Adipocyte (in vitro differentiated cells): ENCODE measurements at regions not wholly inside any gene's neighbourhood (a gene's known extent, or its start where the extent isn't known, plus 50 kb on each side); places are given as distances from the start of the nearest gene placed in this dataset.
"Not testable (repeated sequence)": the region's sequence is repeated elsewhere in the genome, so short reads cannot be mapped to it uniquely, and the experiment has no call there.

Experiments used
- DNase-seq: peaks from one replicate; pipeline ENCODE4 v3.0.0-alpha.2; 2015; ENCODE audit warnings: low read depth
- H3K27me3 ChIP-seq: replicated peaks from 2 replicates; pipeline ENCODE4 v1.7.0; 2013; ENCODE audit warnings: mild to moderate bottlenecking, low read length, moderate library complexity; ENCODE audit not compliant: control insufficient read depth, insufficient read depth
- H3K36me3 ChIP-seq: 2 replicates; pipeline ENCODE4 v1.7.0; 2013; ENCODE audit warnings: low read length, mild to moderate bottlenecking, moderate library complexity; ENCODE audit not compliant: control insufficient read depth, insufficient read depth, severe bottlenecking
- H3K4me1 ChIP-seq: 2 replicates; pipeline ENCODE4 v1.7.0; 2013; ENCODE audit warnings: mild to moderate bottlenecking, low read length, moderate library complexity; ENCODE audit not compliant: control insufficient read depth, insufficient read depth
- H3K4me3 ChIP-seq: 2 replicates; pipeline ENCODE4 v1.7.0; 2013; ENCODE audit warnings: mild to moderate bottlenecking, low read length, moderate library complexity
- H3K9ac ChIP-seq: 2 replicates; pipeline ENCODE4 v1.7.0; 2013; ENCODE audit warnings: mild to moderate bottlenecking, low read length, moderate library complexity
- H3K9me3 ChIP-seq: 2 replicates; pipeline ENCODE4 v1.7.0; 2013; ENCODE audit warnings: mild to moderate bottlenecking, low read length, moderate library complexity; ENCODE audit not compliant: control insufficient read depth

DNA sequence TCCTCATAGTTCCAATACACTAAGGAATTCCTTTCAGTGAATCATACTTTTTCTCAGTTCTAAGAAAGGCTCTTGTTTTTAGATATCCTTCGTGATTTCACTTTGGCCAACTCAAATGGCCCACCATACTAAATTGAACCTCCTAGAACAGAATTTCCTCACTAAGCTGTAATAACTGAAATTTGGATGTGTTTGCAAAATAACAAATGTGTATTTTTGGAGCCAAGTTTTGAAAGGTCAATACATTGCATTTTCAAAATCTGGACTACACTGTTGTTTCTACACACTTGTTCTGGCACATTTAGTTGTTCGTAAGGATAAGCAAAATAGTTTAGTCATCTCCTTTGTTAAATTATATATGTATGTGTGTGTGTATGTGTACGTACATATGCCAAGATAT is 439.0 kb upstream of the STXBP6 start:
- peaks cover 12% of the 10 kb centered on the region for H3K4me1 ChIP-seq
- H3K27me3 ChIP-seq = no peaks in the 10 kb centered on the region
- H3K9ac ChIP-seq = no peak overlapping the region
- DNase-seq = no peak
- no peaks in the 10 kb centered on the region for H3K9me3 ChIP-seq
- H3K36me3 ChIP-seq = no peaks in the 10 kb centered on the region
- peak overlapping the region; percentile 18 for H3K4me3 ChIP-seq

GRCh38 chr14:25485381-25485780 is 435.4 kb upstream of the STXBP6 start:
- Histone ChIP-seq H3K4me3 (no peak overlapping the region), H3K4me1 (peaks cover 12% of the 10 kb centered on the region), H3K9ac (no peak overlapping the region), H3K9me3 (no peaks in the 10 kb centered on the region), H3K27me3 (no peaks in the 10 kb centered on the region), H3K36me3 (no peaks in the 10 kb centered on the region)
- DNase-seq = no peak

GRCh38 chr14:25484906-25485305 is 435.0 kb upstream of the STXBP6 start:
- H3K4me3 ChIP-seq = no peak overlapping the region
- H3K4me1 ChIP-seq = peaks cover 12% of the 10 kb centered on the region
- DNase-seq = no peak
- H3K9ac ChIP-seq = no peak overlapping the region
- H3K36me3 ChIP-seq = no peaks in the 10 kb centered on the region
- no peaks in the 10 kb centered on the region for H3K9me3 ChIP-seq
- no peaks in the 10 kb centered on the region for H3K27me3 ChIP-seq

- H3K9me3 ChIP-seq = no peaks in the 10 kb centered on the region
- no peak overlapping the region for H3K9ac ChIP-seq
- no peaks in the 10 kb centered on the region for H3K27me3 ChIP-seq
- no peak for DNase-seq
- no peak overlapping the region for H3K4me3 ChIP-seq
- no peaks in the 10 kb centered on the region for H3K36me3 ChIP-seq
- H3K4me1 ChIP-seq = peaks cover 9% of the 10 kb centered on the region
Measured at GRCh38 chr14:25484235-25484634, 434.3 kb upstream of the STXBP6 start.

GRCh38 chr14:25477316-25478098 is 427.6 kb upstream of the STXBP6 start:
- Histone ChIP-seq H3K9ac (no peak overlapping the region), H3K9me3 (no peaks in the 10 kb centered on the region), H3K4me1 (no peaks in the 10 kb centered on the region), H3K4me3 (no peak overlapping the region), H3K36me3 (no peaks in the 10 kb centered on the region), H3K27me3 (no peaks in the 10 kb centered on the region)
- DNase-seq = no peak

- no peaks in the 10 kb centered on the region for H3K9me3 ChIP-seq
- no peak overlapping the region for H3K9ac ChIP-seq
- no peak for DNase-seq
- H3K36me3 ChIP-seq = no peaks in the 10 kb centered on the region
- no peak overlapping the region for H3K4me3 ChIP-seq
- H3K27me3 ChIP-seq = no peaks in the 10 kb centered on the region
- H3K4me1 ChIP-seq = no peaks in the 10 kb centered on the region
Measured at GRCh38 chr14:25472700-25473099, 422.8 kb upstream of the STXBP6 start.

DNA sequence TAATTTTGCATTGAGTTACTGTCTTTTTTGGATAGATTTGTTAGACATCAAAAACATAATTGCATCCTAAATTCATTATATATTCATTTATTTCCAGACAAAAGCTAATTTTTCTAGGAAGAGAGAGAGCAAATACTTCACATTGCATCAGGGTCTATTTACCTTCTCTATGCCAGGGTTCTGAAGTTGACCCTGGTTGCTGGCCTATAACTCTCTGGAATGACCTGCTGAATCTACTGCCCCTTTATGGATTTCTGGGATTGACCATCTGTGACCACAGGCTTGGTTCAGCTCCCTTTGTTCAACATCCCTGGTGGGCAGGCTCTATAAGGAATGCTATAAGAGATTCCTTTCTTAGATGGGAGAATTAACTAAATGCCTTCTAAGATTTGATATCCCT is 414.8 kb upstream of the STXBP6 start:
- Histone ChIP-seq H3K4me1 (no peaks in the 10 kb centered on the region), H3K27me3 (no peaks in the 10 kb centered on the region), H3K4me3 (no peak overlapping the region), H3K36me3 (no peaks in the 10 kb centered on the region), H3K9me3 (peaks cover 6% of the 10 kb centered on the region), H3K9ac (no peak overlapping the region)
- no peak for DNase-seq

GRCh38 chr14:25464078-25464477 is 414.1 kb upstream of the STXBP6 start:
- DNase-seq = no peak

DNA sequence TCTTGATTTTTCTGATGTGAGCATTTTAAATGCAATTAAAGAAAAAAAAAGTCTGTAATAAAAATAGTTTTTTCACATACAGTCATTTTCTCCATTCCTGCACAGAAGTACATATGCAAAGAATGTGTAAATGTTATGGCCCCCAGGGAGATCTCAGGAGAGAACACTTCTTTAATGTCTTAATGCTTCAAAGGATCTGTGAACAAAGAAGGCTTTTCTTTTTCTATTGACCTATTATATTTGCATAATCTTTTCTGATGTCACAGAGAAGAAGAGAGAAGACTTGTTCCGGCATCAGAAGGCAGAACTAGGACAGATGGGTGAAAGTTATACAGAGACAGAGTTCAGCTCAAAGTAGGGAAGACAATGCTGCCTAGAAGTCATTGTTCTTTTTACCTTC is 413.5 kb upstream of the STXBP6 start:
- no peak overlapping the region for H3K4me3 ChIP-seq

More at GRCh38 chr14:25464078-25464477, 414.1 kb upstream of the STXBP6 start:
- no peaks in the 10 kb centered on the region for H3K27me3 ChIP-seq
- H3K4me1 ChIP-seq = no peaks in the 10 kb centered on the region
- H3K9ac ChIP-seq = no peak overlapping the region
- peaks cover 6% of the 10 kb centered on the region for H3K9me3 ChIP-seq
- no peaks in the 10 kb centered on the region for H3K36me3 ChIP-seq
- H3K4me3 ChIP-seq = no peak overlapping the region

GRCh38 chr14:25461780-25462179 is 411.8 kb upstream of the STXBP6 start:
- no peak overlapping the region for H3K9ac ChIP-seq
- no peak for DNase-seq
- no peaks in the 10 kb centered on the region for H3K27me3 ChIP-seq
- no peak overlapping the region for H3K4me3 ChIP-seq
- no peaks in the 10 kb centered on the region for H3K4me1 ChIP-seq
- no peaks in the 10 kb centered on the region for H3K36me3 ChIP-seq
- peaks cover 6% of the 10 kb centered on the region for H3K9me3 ChIP-seq

More for the DNA sequence above, 413.5 kb upstream of the STXBP6 start:
- Histone ChIP-seq H3K9me3 (peaks cover 6% of the 10 kb centered on the region), H3K4me1 (no peaks in the 10 kb centered on the region), H3K36me3 (no peaks in the 10 kb centered on the region), H3K9ac (no peak overlapping the region), H3K27me3 (no peaks in the 10 kb centered on the region)
- no peak for DNase-seq

DNA sequence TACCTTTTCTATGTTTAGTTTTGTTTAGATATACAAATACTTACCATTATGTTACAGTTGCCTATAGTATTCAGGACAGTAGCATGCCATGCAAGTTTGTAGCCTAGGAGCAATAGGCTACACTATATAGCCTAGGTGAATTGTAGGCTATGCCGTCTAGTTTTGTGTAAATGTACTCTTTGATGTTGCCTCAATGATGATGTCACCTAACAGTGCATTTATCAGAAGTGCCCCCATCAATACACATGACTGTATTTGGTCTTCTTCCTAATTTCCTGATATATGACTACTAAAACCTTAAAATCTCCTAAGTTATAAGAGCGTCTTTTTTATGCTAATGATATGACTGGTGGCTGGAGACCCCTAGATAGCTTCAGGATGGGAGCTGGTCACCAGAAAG is 394.4 kb upstream of the STXBP6 start:
- H3K27me3 ChIP-seq = no peaks in the 10 kb centered on the region
- DNase-seq = no peak
- H3K9ac ChIP-seq = no peak overlapping the region
- no peak overlapping the region for H3K4me3 ChIP-seq
- H3K36me3 ChIP-seq = no peaks in the 10 kb centered on the region
- H3K9me3 ChIP-seq = no peaks in the 10 kb centered on the region
- no peaks in the 10 kb centered on the region for H3K4me1 ChIP-seq

GRCh38 chr14:25440382-25440781 is 390.4 kb upstream of the STXBP6 start:
- not testable (repeated sequence) for H3K9me3 ChIP-seq, H3K4me3 ChIP-seq, H3K4me1 ChIP-seq, DNase-seq, H3K9ac ChIP-seq, H3K27me3 ChIP-seq, H3K36me3 ChIP-seq
